Fibroblast of lung (primary cell): ENCODE measurements at regions not wholly inside any gene's neighbourhood (a gene's known extent, or its start where the extent isn't known, plus 50 kb on each side); places are given as distances from the start of the nearest gene placed in this dataset.

Source experiments
- EZH2 ChIP-seq: IDR thresholded peaks from 2 replicates; pipeline ENCODE4 v1.5.1; 2012; ENCODE audit warnings: low read length, control low read depth, mild to moderate bottlenecking; ENCODE audit errors: missing control alignments
- TF ChIP-seq, protein P1 (sequence below), 2 donors: IDR thresholded peaks in 1 of 2; conservative IDR thresholded peaks in 1 of 2; 1 replicate in 1 of 2; 2 replicates in 1 of 2; pipeline ENCODE4 v1.5.1; 2011 to 2012; ENCODE audit warnings: low read length in 2 of 2, control low read depth in 1 of 2, inconsistent platforms in 1 of 2, low read depth in 1 of 2, mild to moderate bottlenecking in 1 of 2

DNA sequence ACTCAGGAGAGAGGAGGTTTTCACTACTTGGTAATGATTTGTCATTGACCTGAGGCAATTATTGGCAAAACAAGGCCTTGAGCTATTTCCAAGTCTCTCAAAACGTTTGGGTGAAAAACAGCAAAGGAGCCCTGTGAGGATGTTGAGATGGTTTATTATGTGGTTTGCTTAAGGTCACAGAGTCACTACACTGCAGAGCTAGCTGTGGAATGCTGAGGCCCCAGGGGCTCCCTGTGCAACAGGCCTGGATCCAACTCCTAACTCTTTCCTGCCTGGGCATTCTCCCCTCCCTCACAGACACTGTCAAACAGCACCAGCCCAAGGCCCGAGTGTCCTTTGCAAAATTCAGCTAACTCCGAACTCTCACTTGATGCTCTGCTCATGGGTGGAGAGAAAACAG is 754.6 kb upstream of the SOX11 start:
- TF ChIP-seq, protein P1, sequence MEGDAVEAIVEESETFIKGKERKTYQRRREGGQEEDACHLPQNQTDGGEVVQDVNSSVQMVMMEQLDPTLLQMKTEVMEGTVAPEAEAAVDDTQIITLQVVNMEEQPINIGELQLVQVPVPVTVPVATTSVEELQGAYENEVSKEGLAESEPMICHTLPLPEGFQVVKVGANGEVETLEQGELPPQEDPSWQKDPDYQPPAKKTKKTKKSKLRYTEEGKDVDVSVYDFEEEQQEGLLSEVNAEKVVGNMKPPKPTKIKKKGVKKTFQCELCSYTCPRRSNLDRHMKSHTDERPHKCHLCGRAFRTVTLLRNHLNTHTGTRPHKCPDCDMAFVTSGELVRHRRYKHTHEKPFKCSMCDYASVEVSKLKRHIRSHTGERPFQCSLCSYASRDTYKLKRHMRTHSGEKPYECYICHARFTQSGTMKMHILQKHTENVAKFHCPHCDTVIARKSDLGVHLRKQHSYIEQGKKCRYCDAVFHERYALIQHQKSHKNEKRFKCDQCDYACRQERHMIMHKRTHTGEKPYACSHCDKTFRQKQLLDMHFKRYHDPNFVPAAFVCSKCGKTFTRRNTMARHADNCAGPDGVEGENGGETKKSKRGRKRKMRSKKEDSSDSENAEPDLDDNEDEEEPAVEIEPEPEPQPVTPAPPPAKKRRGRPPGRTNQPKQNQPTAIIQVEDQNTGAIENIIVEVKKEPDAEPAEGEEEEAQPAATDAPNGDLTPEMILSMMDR (conservative IDR thresholded peaks at IDR 0.05 in 1 of 2, IDR thresholded peaks at IDR 0.05 in 1 of 2; ENCODE audit: low read depth in 1 of 2, low read length in 2 of 2): no peak
- TF ChIP-seq EZH2: no peak
